ENCODE measurements at regions not wholly inside any gene's neighbourhood (a gene's known extent, or its start where the extent isn't known, plus 50 kb on each side); places are given as distances from the start of the nearest gene placed in this dataset.

DNA sequence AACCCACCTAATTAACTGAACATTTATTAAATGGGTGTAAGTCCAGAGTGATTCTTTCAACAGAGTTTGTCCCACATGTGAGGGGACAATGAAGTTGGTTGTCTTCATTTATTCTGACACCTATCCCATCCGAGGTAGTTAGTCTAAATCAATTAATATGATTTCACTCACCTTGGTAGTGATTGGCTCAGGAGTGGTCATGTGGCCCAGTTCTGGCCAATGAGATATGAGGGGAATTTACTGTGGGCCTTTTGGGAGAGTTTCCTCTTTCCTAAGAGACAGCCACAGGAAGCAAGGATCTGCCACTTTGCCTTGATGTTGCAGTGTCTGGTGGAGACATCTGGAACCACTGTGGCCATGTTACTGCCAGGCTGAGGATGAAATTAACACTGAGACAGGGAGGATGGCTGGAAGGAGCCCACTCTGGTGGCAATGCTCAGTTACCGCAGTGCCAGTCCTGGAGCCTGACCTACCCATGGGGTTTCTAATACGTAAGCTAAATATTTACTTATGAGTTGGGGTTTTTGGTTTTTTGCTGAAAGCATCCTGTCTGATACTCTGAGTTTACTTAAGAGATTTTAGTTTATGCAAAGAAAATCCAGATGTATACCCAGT lies 118.6 kb downstream of the FGF18 start:
- WGBS, 2 donors, result 87 to 90% methylated on average over 3 of the region's 3 CpGs
- no peak overlapping the region for H3K27ac ChIP-seq (ENCODE audit: low read depth in 1 of 2, low read length in 2 of 2)
- DNase-seq, result no peak

DNA sequence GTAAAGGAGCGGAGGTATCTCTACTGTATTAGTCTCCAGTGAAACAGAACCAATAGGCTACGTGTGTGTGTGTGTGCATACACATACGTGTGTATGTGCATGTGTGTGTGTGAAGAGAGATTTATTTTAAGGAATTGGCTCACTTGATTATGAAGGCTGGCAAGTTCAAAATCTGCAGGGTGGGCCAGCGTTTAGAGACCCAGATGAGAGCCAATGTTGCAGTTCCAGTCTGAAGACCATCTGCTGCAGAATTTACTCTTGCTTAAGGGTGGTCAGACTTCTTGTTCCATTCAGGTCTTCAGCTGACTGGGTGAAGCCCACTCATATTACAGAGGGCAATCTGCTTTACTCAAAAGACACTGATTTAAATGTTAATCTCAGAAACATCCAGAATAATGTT lies 119.2 kb downstream of the FGF18 start:
- DNase-seq, result no peak
- no peaks in the 10 kb centered on the region for H3K27me3 ChIP-seq (ENCODE audit: control insufficient read depth in 1 of 2, insufficient read depth in 2 of 2, low read length in 1 of 2)
- no peak overlapping the region for H3K27ac ChIP-seq (ENCODE audit: low read depth in 1 of 2, low read length in 2 of 2)
- no peaks in the 10 kb centered on the region for H3K4me1 ChIP-seq (ENCODE audit: control insufficient read depth in 1 of 2, insufficient read depth in 2 of 2, low read length in 2 of 2)
- ATAC-seq (ENCODE audit: low FRiP score), result no peak
- WGBS, 2 donors, result 86% methylated on average over 4 of the region's 4 CpGs
- no peak overlapping the region for H3K4me3 ChIP-seq (ENCODE audit: low read length in 2 of 2)
- intact Hi-C loops (cut with DNase I), result no loop called here
- no peaks in the 10 kb centered on the region for H3K9me3 ChIP-seq (ENCODE audit: control insufficient read depth, low read length)
- no peaks in the 10 kb centered on the region for H3K36me3 ChIP-seq (ENCODE audit: control insufficient read depth in 1 of 2, insufficient read depth in 2 of 2, low read length in 1 of 2)

More for the DNA sequence above, 118.6 kb downstream of the FGF18 start:
- H3K4me1 ChIP-seq (ENCODE audit: control insufficient read depth in 1 of 2, insufficient read depth in 2 of 2, low read length in 2 of 2), result no peaks in the 10 kb centered on the region
- no peaks in the 10 kb centered on the region for H3K9me3 ChIP-seq (ENCODE audit: control insufficient read depth, low read length)
- intact Hi-C loops (cut with DNase I), result no loop called here
- H3K27me3 ChIP-seq (ENCODE audit: control insufficient read depth in 1 of 2, insufficient read depth in 2 of 2, low read length in 1 of 2), result no peaks in the 10 kb centered on the region
- no peak overlapping the region for H3K4me3 ChIP-seq (ENCODE audit: low read length in 2 of 2)
- H3K36me3 ChIP-seq (ENCODE audit: control insufficient read depth in 1 of 2, insufficient read depth in 2 of 2, low read length in 1 of 2), result no peaks in the 10 kb centered on the region
- no peak for ATAC-seq (ENCODE audit: low FRiP score)

GRCh38 chr5:171540865-171541264 lies 121.4 kb downstream of the FGF18 start:
- H3K27me3 ChIP-seq (ENCODE audit: control insufficient read depth in 1 of 2, insufficient read depth in 2 of 2, low read length in 1 of 2), result no peaks in the 10 kb centered on the region
- 88 to 92% methylated on average over 5 of the region's 5 CpGs for WGBS, 2 donors
- H3K9me3 ChIP-seq (ENCODE audit: control insufficient read depth, low read length), result no peaks in the 10 kb centered on the region
- intact Hi-C loops (cut with DNase I), result no loop called here
- H3K4me1 ChIP-seq (ENCODE audit: control insufficient read depth in 1 of 2, insufficient read depth in 2 of 2, low read length in 2 of 2), result no peaks in the 10 kb centered on the region
- ATAC-seq (ENCODE audit: low FRiP score), result no peak
- no peak overlapping the region for H3K4me3 ChIP-seq (ENCODE audit: low read length in 2 of 2)
- no peaks in the 10 kb centered on the region for H3K36me3 ChIP-seq (ENCODE audit: control insufficient read depth in 1 of 2, insufficient read depth in 2 of 2, low read length in 1 of 2)
- H3K27ac ChIP-seq (ENCODE audit: low read depth in 1 of 2, low read length in 2 of 2), result no peak overlapping the region
- no peak for DNase-seq

DNA sequence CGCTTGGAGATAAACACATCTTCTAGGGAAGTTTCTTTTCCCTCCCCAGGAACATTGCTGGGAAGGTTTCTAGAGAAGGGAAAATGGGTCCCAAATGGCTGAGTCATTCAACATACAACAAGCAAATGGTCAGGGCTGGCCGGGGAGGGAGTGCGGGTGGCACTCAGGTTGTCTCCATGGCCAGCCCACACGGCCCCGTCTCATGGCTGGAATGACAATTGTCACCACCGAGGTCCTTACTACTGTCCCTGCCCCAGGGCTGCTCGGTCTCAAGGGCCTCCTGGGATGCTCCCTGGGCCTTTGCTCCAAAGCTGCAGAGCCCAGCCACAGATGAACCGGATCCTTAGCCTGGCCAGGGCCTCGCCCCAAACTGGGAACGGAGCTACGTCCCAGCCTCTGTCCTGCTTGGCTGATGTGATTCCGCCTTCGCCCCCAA lies 121.9 kb downstream of the FGF18 start:
- peak; percentile 63 for ATAC-seq (ENCODE audit: low FRiP score)
- 93% methylated on average over 13 of the region's 13 CpGs for WGBS, 2 donors

GRCh38 chr5:171542525-171543140 lies 123.2 kb downstream of the FGF18 start:
- intact Hi-C loops (cut with DNase I), result no loop called here
- ATAC-seq (ENCODE audit: low FRiP score) (no peak), DNase-seq (no peak)
- WGBS, 2 donors, result 76 to 81% methylated on average over 15 of the region's 15 CpGs
- Histone ChIP-seq H3K27ac (ENCODE audit: low read depth in 1 of 2, low read length in 2 of 2) (no peak overlapping the region), H3K4me1 (ENCODE audit: control insufficient read depth in 1 of 2, insufficient read depth in 2 of 2, low read length in 2 of 2) (no peaks in the 10 kb centered on the region), H3K36me3 (ENCODE audit: control insufficient read depth in 1 of 2, insufficient read depth in 2 of 2, low read length in 1 of 2) (no peaks in the 10 kb centered on the region), H3K4me3 (ENCODE audit: low read length in 2 of 2) (no peak overlapping the region), H3K9me3 (ENCODE audit: control insufficient read depth, low read length) (no peaks in the 10 kb centered on the region), H3K27me3 (ENCODE audit: control insufficient read depth in 1 of 2, insufficient read depth in 2 of 2, low read length in 1 of 2) (no peaks in the 10 kb centered on the region)

More for the DNA sequence above, 121.9 kb downstream of the FGF18 start:
- no peaks in the 10 kb centered on the region for H3K36me3 ChIP-seq (ENCODE audit: control insufficient read depth in 1 of 2, insufficient read depth in 2 of 2, low read length in 1 of 2)
- DNase-seq, result peak in 1 of 2 donors; percentile 75
- H3K9me3 ChIP-seq (ENCODE audit: control insufficient read depth, low read length), result no peaks in the 10 kb centered on the region
- intact Hi-C loops (cut with DNase I), result no loop called here
- H3K4me1 ChIP-seq (ENCODE audit: control insufficient read depth in 1 of 2, insufficient read depth in 2 of 2, low read length in 2 of 2), result no peaks in the 10 kb centered on the region
- no peak overlapping the region for H3K4me3 ChIP-seq (ENCODE audit: low read length in 2 of 2)
- H3K27ac ChIP-seq (ENCODE audit: low read depth in 1 of 2, low read length in 2 of 2), result no peak overlapping the region
- H3K27me3 ChIP-seq (ENCODE audit: control insufficient read depth in 1 of 2, insufficient read depth in 2 of 2, low read length in 1 of 2), result no peaks in the 10 kb centered on the region

DNA sequence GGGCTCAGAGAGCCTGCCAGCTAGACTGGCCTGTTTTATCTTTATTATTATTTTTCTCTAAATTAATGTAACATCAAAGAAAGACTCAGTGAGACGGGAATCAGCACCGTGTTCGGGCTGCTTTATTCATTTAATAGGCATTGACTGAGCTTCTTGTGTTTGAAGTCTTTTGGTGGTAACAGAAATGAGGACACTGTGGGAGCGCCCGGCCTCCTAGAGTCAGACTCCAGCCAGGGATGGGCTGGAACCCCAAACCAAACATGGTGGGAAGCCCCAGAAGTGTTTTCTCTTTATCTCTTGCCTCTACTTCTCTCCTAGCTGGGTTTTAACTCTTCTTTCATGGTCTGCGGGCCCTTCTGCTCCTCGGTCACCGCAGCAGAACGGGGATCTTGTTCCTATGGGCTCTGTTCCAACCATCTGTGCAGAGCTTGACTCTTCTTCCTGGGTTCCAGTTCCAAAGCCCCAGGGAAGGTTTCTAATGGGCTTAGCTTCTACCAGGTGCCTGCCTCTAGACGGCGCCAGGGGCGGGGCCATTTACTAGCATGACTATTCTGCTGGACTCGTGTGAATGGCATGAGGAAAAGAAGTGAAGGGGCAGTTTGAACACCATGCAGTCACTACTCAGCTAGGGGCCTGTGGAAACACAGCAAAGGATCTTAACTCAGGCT lies 123.8 kb downstream of the FGF18 start:
- H3K36me3 ChIP-seq (ENCODE audit: control insufficient read depth in 1 of 2, insufficient read depth in 2 of 2, low read length in 1 of 2), result no peaks in the 10 kb centered on the region
- no peaks in the 10 kb centered on the region for H3K4me1 ChIP-seq (ENCODE audit: control insufficient read depth in 1 of 2, insufficient read depth in 2 of 2, low read length in 2 of 2)
- intact Hi-C loops (cut with DNase I), result no loop called here
- DNase-seq (no peak), ATAC-seq (ENCODE audit: low FRiP score) (no peak)
- no peak overlapping the region for H3K4me3 ChIP-seq (ENCODE audit: low read length in 2 of 2)
- no peak overlapping the region for H3K27ac ChIP-seq (ENCODE audit: low read depth in 1 of 2, low read length in 2 of 2)
- no peaks in the 10 kb centered on the region for H3K27me3 ChIP-seq (ENCODE audit: control insufficient read depth in 1 of 2, insufficient read depth in 2 of 2, low read length in 1 of 2)
- no peaks in the 10 kb centered on the region for H3K9me3 ChIP-seq (ENCODE audit: control insufficient read depth, low read length)
- WGBS, 2 donors, result 84 to 93% methylated on average over 13 of the region's 13 CpGs

DNA sequence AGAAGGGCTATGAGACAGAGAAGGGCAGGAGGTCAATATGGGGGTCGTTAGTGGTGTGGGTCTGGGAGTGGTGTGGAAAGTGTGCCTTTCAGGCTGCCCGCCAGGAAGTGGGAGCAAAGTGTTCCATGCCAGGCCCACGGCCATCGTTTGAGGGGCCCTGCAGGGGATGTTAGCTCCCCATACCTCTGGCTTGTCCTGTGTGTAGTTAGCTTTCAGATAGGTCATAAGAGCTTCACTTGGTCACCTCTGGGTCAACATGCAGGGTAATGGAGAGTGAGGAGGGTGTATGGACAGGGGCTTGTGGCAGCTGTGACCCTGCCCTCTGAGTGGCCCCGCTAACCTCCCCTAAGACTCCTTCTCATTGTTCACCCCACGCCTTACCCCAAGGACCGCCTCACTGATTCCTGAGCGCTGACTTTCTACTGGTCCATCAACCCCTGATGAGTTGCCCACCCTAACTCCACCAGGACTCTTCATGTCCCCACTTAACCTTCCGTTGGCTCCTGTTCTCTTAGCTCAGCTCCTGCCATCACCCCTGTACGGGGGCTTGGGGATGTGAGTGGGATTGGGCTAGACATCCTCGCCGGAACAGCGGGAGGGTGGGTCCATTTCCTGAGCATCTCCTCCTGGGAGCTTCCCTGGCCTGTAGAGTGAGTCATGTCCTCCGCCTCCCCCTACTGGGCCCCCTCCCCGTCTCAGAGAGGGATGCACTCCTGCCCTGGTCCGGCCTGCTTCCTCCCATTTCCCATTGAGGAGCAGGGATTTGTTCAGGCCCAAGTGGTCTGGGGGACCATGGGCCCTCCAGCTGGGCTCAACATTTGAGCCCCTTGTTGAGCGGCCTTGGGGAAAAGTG lies 125.7 kb downstream of the FGF18 start:
- WGBS, 2 donors, result 94% methylated on average over 17 of the region's 17 CpGs
- no peak for DNase-seq
- no peaks in the 10 kb centered on the region for H3K4me1 ChIP-seq (ENCODE audit: control insufficient read depth in 1 of 2, insufficient read depth in 2 of 2, low read length in 2 of 2)
- H3K9me3 ChIP-seq (ENCODE audit: control insufficient read depth, low read length), result no peaks in the 10 kb centered on the region
- H3K27ac ChIP-seq (ENCODE audit: low read depth in 1 of 2, low read length in 2 of 2), result no peak overlapping the region
- no peaks in the 10 kb centered on the region for H3K36me3 ChIP-seq (ENCODE audit: control insufficient read depth in 1 of 2, insufficient read depth in 2 of 2, low read length in 1 of 2)
- no peak overlapping the region for H3K4me3 ChIP-seq (ENCODE audit: low read length in 2 of 2)
- no peak for ATAC-seq (ENCODE audit: low FRiP score)
- H3K27me3 ChIP-seq (ENCODE audit: control insufficient read depth in 1 of 2, insufficient read depth in 2 of 2, low read length in 1 of 2), result no peaks in the 10 kb centered on the region
- intact Hi-C loops (cut with DNase I), result no loop called here

- no peaks in the 10 kb centered on the region for H3K9me3 ChIP-seq (ENCODE audit: control insufficient read depth, low read length)
- no peaks in the 10 kb centered on the region for H3K27me3 ChIP-seq (ENCODE audit: control insufficient read depth in 1 of 2, insufficient read depth in 2 of 2, low read length in 1 of 2)
- no peak overlapping the region for H3K4me3 ChIP-seq (ENCODE audit: low read length in 2 of 2)
- intact Hi-C loops (cut with DNase I), result no loop called here
- DNase-seq (no peak), ATAC-seq (ENCODE audit: low FRiP score) (peak; percentile 57)
- WGBS, 2 donors, result 78 to 84% methylated on average over 8 of the region's 8 CpGs
- no peaks in the 10 kb centered on the region for H3K36me3 ChIP-seq (ENCODE audit: control insufficient read depth in 1 of 2, insufficient read depth in 2 of 2, low read length in 1 of 2)
- H3K4me1 ChIP-seq (ENCODE audit: control insufficient read depth in 1 of 2, insufficient read depth in 2 of 2, low read length in 2 of 2), result no peaks in the 10 kb centered on the region
- H3K27ac ChIP-seq (ENCODE audit: low read depth in 1 of 2, low read length in 2 of 2), result no peak overlapping the region
Observed at GRCh38 chr5:171549274-171549673, 129.8 kb downstream of the FGF18 start.
